ENCODE measurements at regions not wholly inside any gene's neighbourhood (a gene's known extent, or its start where the extent isn't known, plus 50 kb on each side); places are given as distances from the start of the nearest gene placed in this dataset.

GRCh38 chr3:103085465-103085864, 650.6 kb downstream of the ZPLD1 start:
- Histone ChIP-seq H3K27ac (ENCODE audit: low read length) (no peak overlapping the region), H2AFZ (ENCODE audit: low read length) (0 out of 2 replicates have a peak overlapping the region, but pooled peaks have one; percentile 8), H3K79me2 (ENCODE audit: low read length) (no peaks in the 10 kb centered on the region), H3K4me1 (ENCODE audit: low read length) (peaks cover 19% of the 10 kb centered on the region), H3K9me3 (replicated peaks; ENCODE audit: insufficient read depth, low read length) (no peaks in the 10 kb centered on the region), H3K9ac (ENCODE audit: low read length) (no peak overlapping the region), H3K9me2 (replicated peaks; ENCODE audit: insufficient read depth, low read length) (no peaks in the 10 kb centered on the region), H4K20me1 (ENCODE audit: insufficient read depth, low read length) (no peaks in the 10 kb centered on the region), H3K4me3 (ENCODE audit: low read length) (no peak overlapping the region), H3K27me3 (replicated peaks; ENCODE audit: insufficient read depth, low read length) (no peaks in the 10 kb centered on the region), H3K4me2 (ENCODE audit: low read depth, low read length) (no peak overlapping the region), H3K36me3 (replicated peaks; ENCODE audit: insufficient read depth, low read length) (no peaks in the 10 kb centered on the region), H3F3A (ENCODE audit: insufficient read depth, low read length) (no peaks in the 10 kb centered on the region)
- no peak for TF ChIP-seq CTCF (IDR thresholded peaks at IDR 0.05; ENCODE audit: low read length)
- no peak for TF ChIP-seq EZH2 (optimal IDR thresholded peaks at IDR 0.05; ENCODE audit: low read depth, low read length)
- TF ChIP-seq EZH2phosphoT487 (IDR thresholded peaks at IDR 0.05; ENCODE audit: low read length): no peak
- DNase-seq: peak; percentile 30

GRCh38 chr3:103089758-103090157, 654.9 kb downstream of the ZPLD1 start:
- Histone ChIP-seq H3F3A (ENCODE audit: insufficient read depth, low read length) (no peaks in the 10 kb centered on the region), H3K36me3 (replicated peaks; ENCODE audit: insufficient read depth, low read length) (no peaks in the 10 kb centered on the region), H3K79me2 (ENCODE audit: low read length) (no peaks in the 10 kb centered on the region), H3K9me2 (replicated peaks; ENCODE audit: insufficient read depth, low read length) (no peaks in the 10 kb centered on the region), H4K20me1 (ENCODE audit: insufficient read depth, low read length) (no peaks in the 10 kb centered on the region), H3K27ac (ENCODE audit: low read length) (no peak overlapping the region), H3K9me3 (replicated peaks; ENCODE audit: insufficient read depth, low read length) (no peaks in the 10 kb centered on the region), H3K9ac (ENCODE audit: low read length) (no peak overlapping the region), H3K27me3 (replicated peaks; ENCODE audit: insufficient read depth, low read length) (no peaks in the 10 kb centered on the region), H3K4me1 (ENCODE audit: low read length) (peaks cover 13% of the 10 kb centered on the region), H3K4me2 (ENCODE audit: low read depth, low read length) (no peak overlapping the region), H2AFZ (ENCODE audit: low read length) (no peak overlapping the region), H3K4me3 (ENCODE audit: low read length) (no peak overlapping the region)
- TF ChIP-seq CTCF (IDR thresholded peaks at IDR 0.05; ENCODE audit: low read length) (no peak), EZH2 (optimal IDR thresholded peaks at IDR 0.05; ENCODE audit: low read depth, low read length) (no peak), EZH2phosphoT487 (IDR thresholded peaks at IDR 0.05; ENCODE audit: low read length) (no peak)
- DNase-seq: no peak

GRCh38 chr3:103105206-103105605, 670.4 kb downstream of the ZPLD1 start:
- Histone ChIP-seq H3K9me2 (replicated peaks; ENCODE audit: insufficient read depth, low read length) (no peaks in the 10 kb centered on the region), H3K9ac (ENCODE audit: low read length) (no peak overlapping the region), H3K27me3 (replicated peaks; ENCODE audit: insufficient read depth, low read length) (no peaks in the 10 kb centered on the region), H3K79me2 (ENCODE audit: low read length) (no peaks in the 10 kb centered on the region), H3K9me3 (replicated peaks; ENCODE audit: insufficient read depth, low read length) (no peaks in the 10 kb centered on the region), H4K20me1 (ENCODE audit: insufficient read depth, low read length) (no peaks in the 10 kb centered on the region), H3K4me3 (ENCODE audit: low read length) (no peak overlapping the region), H2AFZ (ENCODE audit: low read length) (no peak overlapping the region), H3K27ac (ENCODE audit: low read length) (no peak overlapping the region), H3F3A (ENCODE audit: insufficient read depth, low read length) (no peaks in the 10 kb centered on the region), H3K4me2 (ENCODE audit: low read depth, low read length) (no peak overlapping the region), H3K36me3 (replicated peaks; ENCODE audit: insufficient read depth, low read length) (no peaks in the 10 kb centered on the region), H3K4me1 (ENCODE audit: low read length) (no peaks in the 10 kb centered on the region)
- no peak for TF ChIP-seq EZH2phosphoT487 (IDR thresholded peaks at IDR 0.05; ENCODE audit: low read length)
- no peak for TF ChIP-seq EZH2 (optimal IDR thresholded peaks at IDR 0.05; ENCODE audit: low read depth, low read length)
- TF ChIP-seq CTCF (IDR thresholded peaks at IDR 0.05; ENCODE audit: low read length): no peak
- DNase-seq: no peak

Data from MM.1S (cell line).